NCI-H526 treated with DMSO at 0.1 percent for 48 hours (cell line): ENCODE measurements at regions not wholly inside any gene's neighbourhood (a gene's known extent, or its start where the extent isn't known, plus 50 kb on each side); places are given as distances from the start of the nearest gene placed in this dataset.

Experiments
- DNase-seq: peaks from one replicate; lab custom pipeline; 2025; lab: John Stamatoyannopoulos, UW

DNA sequence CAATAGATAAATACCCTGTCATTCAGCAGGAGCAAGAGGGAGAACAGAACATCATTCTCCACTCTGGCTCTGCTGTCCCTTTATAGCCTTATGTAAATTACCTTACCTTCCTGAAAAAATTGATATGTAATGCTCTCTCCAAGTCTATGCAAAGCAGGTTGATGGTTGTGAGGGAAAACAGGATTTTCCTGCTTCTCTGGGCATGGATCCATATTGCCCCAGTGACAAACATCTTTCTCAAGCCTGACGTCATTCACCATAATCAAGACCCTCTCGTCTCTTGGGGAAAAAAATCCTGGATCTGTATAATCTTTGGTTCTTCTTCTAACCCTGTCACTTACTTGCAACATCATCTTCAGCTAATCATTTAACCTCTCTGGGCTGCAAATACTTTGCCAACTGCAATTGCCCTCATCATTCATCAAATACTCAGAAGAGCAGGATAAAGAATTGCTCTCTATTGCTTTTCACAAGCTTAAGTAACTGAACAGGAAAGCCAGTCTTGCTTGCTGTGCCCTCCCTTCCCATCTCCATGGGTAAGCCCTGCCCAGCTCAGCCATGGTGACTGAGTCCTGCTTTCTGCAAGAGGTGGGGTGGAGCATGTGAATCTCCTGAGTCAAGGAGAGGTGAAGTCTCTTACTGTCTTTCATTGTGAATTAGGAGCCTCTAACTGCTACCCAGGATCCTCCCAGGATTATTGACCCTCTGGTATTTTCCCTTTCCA is 123.7 kb upstream of the KLF7 start:
- DNase-seq = peak; percentile 94

DNA sequence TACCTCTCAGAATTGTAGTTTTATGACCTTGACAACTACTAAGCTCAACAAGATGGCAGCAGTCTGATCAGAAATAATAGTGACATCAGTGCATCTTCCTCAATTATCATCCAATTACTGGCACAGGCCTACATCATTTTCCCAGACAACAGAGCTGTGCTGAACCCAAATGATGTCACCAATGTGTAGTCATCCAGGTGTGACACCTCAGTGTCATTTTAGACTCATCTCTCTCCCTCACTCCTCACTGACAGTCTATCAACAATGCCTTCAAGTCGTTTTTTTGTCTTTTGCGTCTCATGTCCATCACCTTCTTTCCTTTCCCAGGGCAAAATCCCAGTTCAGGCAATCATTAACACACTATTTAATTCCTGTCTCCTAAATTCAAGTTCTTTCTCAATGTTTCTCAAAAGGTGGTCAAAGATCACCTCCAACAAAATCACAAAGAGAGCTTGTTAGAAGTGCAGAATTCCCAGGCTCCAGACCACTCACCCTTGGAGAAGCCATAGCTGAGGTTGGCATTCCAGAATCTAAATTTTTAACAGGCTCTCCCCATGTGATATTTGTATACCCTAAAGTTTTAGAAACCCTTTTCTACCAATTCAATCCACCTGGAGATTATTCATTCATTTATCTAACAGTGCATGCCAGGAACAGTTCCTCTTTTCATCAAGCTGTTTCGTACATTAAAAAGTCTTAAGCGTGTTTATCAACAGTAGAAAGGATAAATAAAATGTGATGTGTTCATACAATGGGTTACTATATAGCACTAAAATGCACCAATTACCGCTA is 125.3 kb upstream of the KLF7 start:
- DNase-seq = no peak

DNA sequence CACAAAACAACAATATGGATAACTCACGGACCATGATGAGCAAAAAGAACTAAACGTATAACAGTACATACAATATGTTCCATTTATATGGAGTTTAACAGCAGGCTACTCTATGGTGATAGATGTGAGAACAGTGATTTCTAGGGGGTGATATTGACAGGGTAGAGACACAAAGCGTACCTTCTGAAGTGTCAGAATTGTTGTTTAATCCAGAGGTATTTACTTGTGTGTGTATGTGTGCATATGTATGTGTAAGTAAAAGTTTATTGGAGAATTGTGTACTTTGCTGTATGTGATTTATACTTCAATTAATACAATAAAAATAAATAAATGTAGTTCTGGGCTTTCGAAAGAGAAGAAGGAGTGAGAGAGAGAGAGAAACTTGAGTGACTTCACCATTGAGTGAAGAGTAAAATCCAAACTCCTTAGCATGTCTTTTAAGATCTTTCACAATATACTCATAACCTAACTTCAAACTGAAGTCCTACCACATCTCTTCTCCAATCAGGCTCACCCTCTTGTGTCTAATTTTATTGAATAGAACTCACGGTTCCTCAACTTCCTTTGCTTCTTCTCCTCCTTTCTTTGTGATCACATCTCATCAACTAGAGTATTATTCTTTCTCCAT is 126.0 kb upstream of the KLF7 start:
- no peak for DNase-seq

DNA sequence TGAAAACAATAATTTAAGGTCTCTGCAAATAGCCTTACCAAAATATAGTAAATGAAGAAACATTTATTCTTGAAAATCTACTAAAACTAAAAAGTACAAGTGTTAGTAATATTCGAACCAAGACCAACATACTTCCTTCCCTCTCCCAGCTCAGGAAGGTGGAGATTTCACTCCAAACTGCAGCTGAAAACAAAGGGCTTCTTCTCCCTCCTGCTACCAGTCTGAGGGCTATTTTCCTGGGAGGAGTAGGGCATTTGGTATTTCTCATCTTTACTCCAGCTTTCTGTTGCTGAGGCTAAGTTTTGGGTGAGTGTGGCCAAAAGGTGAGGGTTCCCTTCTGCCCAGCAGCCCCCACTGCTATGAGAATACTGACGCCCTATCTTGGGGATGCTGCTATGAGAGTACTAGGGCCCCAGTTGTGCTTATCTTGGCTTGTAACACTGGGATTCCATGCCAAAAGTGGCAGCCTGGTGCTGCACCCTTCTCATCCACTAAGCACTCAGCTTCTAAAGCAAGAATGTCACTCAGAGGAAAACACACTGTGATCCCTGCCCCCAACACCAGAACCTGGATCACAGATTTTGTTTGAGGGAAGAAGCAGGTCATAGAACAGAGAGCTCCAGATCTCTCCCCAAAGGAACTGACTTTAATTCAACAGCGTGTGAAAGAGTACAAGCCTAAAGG is 130.7 kb upstream of the KLF7 start:
- no peak for DNase-seq

DNA sequence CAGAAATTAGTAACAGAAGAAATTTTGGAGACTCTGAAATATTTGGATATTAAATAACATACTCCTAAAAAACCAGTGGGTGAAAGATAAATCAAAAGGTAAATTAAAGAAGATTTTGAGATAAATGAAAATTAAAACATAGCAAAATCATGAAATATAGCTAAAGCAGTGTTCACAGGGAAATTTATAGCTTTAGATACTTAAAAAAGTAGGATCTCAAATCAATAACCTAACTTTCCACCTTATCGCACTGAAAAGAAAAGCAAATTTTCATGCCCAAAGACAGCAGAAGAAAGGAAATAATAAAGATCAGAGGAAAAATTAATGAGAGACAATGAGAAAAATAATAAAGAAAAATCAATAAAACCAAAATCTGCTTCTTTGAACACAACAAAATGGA is 135.1 kb upstream of the KLF7 start:
- DNase-seq = no peak

DNA sequence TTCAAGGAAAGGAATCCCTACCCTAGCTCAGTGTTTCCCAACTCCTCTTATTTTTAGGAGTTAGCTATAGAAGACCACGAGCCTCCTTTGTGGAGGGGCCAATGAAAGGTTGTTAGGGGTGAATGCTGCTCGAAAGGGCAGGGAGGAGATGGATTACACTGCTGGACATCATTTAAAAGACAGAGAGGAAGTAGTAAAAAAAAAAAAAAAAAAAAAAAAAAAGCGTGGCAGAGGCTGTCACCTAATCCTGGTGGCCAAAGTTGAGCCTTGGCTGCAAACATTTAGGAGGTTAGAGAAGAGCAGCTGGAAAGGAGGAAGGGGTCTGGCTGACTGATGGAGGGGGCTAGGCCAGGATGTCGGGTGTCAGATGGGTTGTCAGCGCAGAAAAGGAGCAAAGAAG is 139.0 kb upstream of the KLF7 start:
- DNase-seq = no peak

DNA sequence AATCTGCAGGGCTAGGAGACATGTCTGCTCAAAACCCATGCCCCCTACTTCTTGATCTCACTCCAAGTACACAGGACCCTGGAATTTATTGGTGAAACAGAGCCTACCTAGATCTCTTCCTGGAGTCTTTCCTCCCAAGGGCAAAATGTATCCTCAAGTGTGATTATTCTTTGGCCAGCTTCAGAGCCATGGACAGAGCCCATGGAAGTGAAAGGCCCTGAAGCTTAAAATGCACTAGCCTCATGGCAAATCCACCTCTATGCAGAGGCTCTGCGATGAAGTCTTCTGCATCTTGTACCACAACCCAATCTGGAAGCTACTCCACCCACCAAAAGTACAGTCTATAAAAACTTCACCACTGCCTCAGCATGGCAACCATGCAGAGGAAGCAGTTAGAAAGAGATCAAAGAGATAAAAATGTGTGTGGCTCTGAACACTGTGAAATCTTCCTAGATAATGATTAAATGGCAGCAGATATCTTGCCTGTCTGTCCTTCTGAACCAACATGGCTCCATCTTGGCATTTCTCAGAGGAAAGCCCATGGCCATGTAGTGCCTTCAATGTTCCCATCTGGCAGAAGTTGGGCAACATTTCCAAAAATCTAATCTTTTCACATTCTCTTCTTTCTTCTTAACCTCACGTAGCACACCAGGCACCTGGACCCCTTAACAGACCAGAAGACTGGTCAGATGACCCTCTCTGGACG is 142.9 kb upstream of the KLF7 start:
- DNase-seq = no peak

DNA sequence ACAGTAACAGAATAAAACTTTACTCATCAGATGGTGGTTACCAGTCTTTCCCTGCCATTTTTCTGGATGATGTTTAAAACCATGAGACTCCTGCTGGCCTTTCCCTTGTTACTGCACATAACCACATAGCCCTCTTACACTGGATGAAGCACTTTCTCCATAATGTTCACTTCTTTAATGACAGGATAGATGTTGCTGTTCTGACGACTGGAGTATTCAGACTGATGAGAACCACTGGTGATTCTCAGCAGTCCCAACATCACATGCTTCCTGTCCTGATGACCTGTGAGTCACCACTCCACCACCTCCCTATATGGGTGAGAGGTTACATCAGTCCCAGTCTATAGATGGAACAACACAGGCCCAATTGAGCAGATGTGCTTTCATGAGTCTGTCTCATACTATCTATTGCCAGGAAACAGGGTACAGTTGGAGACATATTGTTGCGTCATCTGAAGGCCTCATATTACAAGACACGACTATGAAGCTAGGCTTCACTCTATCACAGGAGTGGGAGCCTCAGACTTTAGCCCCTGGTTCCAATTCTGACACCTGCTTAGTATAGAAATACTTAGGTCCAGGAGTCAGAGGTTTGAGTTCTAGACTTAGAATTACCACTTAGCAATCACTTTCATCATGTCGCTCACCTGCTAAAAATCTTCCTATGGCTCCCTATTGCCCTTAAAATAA is 145.7 kb upstream of the KLF7 start:
- no peak for DNase-seq

DNA sequence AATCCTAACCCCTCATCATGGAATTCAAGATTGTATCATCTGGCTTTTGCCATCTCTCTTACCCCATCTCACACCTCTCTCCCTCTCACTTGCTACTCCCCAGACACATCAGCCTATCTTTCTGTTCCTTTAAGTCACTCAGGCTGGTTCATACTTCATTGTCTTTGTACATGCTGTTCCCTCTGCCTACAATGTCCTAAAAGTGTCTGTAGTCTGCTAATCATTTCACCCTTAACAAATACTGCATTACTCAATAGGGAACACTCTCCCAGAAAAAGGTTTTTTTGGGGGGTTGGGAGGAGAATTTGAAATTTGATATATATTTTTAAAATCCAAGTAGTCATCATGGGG is 146.2 kb upstream of the KLF7 start:
- no peak for DNase-seq

DNA sequence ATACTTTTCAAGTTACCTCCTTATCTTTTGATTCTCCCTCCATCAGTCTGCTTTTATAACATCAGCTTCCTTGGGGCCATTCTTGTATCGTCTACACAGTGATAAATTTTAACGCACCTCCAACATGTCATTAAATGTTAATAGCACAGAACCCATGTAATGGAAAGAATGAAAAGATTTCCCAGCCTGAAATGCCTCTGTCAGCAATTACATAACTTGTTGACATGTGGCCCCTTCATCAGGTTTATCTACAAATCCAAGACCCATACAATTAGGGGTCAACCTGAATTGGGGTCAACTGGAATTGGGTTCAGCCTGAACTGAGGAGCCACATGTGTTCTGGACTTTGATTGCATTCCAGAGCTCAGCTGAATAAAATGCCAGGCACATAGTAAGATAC is 148.2 kb upstream of the KLF7 start:
- DNase-seq = no peak

DNA sequence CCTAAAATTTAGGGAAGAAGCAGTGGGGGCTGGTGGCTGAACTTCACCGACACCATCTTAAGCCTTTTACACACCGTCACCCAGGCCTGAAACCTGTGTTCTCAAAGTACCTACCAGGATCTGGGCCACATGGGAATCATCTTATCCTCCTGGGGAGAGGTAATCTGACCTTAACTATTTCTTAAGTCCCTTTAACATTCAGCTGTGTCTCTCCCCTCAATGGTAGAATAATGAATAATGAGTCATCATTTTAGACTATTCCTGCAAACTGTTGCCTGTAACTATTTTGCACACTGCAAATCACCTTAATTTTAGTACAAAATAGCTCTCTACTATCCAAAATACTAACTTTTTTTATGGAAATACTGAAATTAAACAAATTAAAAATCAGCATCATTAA is 149.4 kb upstream of the KLF7 start:
- DNase-seq = no peak

DNA sequence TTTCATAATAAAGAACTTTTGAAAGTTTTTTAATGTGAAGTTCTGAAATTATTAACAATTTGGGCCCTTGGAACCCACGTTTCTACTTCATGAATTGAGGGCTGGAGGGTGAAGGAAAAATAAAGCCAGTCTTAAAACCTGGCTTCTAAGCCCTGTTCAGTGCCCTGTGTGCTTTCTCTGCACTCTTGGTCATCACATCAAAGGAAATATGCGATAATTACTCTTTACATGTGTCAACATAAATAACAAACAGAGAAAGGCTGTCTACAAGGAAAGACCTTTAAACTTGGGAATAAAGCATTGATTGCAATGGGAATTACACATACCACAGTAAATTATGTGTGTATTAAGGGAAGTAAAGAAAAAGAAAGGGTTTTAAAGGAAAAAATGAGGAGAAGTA is 150.7 kb upstream of the KLF7 start:
- no peak for DNase-seq

DNA sequence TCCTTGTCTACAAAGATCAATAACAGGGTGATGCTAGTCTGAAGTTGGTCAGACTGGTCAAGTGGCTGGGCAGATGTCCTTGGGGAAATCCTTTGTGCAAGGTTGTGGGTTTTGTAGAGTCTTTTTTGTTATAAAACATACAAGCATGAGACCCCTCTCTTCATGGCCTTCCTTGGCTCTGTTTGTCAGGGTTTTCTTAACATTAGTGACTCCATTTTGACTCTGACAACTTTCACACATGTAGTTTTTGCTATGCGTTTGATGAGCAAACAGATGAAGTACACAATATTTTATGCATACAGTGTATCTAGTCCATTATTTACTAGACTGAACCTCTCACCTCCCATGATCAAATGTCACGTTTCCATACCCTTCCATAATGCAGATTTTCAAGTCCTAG is 151.2 kb upstream of the KLF7 start:
- no peak for DNase-seq

DNA sequence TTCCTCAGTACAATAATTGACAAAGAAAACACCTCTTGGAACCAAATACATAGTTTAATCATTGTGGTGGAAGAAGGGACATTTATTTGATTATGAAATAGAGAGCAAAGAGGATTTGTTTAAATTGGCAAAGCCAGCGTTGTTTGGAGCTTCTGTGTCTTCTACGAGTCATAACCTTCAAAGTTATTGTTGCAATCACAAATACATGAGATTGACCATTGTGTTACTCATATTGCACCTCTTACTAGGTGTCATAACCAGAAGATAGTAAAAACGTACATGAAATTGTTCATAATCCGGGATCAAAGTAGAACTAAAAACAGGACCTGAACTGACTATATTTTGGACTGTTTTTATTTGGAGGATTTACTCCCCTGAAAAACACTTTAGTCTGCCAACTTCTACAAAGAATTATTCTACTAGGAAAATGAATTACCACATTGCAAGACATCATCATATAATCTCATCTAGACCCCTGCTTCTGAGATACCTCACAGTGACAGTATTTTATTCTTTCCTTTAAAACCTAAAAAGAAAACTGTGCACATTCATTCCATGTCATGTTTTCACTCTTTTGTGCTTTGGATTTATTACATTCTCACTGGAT is 151.7 kb upstream of the KLF7 start:
- no peak for DNase-seq

DNA sequence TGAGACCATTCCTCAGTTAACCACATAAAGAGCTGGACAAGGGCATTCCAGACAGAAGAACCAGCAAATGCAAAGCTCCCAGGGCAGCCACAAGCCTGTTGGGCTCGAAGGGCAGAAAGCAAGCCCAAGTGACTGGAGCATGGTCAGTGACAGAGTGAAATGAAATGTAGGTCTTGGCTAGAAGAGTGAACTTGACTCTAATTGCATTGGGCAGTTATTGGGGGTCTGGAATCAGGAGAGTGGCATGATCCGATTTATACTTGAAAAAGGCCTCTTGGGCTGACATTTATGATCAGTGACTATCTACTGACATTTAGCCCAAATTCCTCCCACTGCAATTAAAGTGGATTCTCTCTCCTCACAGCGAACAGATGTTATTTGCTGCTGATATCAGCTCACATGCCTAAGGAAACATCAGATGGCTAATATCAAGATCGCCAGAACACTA is 152.5 kb upstream of the KLF7 start:
- DNase-seq = no peak

DNA sequence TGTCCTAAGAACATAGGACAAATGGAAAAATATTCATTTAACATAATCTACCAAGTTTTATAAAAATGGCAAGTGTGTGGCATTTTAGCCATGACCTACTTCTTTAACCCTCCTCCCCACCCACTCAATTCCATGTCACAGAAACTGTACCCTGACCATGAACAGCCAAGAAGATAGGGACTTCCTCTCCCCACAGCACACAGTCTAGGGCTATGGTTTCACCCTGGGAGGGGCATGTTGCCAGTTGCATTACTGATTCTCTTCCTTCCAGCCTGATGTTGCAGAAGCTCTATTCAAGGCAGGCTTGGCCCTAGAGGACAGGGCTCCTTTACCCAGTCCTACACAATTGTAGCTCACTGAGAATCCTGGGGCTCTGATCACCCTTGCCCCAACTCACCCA is 153.6 kb upstream of the KLF7 start:
- DNase-seq = no peak

DNA sequence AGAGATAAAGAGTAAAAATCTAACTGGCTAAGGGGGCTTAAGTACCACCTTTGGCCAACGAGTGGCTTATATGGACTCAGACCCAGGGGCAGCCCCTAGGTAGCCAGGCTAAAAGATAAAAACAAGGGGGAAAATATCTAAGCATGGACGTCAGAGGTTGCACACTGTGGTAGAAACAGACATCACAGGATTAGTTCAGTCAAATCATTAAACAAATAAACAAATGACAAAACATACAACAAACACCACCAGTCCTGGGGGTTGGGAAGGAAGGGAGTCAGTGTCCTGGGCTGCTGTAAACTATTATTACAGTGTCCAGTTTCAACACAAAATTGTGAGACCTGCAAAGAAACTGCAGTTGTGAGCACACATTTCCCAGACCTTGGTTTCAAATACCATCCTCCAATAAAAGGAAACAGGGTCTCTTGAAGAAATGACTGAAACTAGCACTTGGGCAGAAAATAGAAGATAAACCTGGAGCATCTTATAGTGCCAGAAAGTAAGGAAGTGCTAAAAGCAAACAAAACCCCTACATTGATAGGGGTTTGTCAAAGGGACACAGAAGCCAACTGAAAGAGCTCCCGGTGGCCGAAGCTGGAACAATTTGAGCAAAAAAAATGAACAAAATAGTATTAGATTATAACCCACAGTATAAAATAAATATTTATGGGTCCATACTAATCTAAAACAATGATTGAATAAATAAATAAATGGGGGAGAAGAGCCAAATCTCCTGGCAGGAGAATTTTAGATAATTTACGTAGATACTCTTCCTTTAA is 154.8 kb upstream of the KLF7 start:
- no peak for DNase-seq

DNA sequence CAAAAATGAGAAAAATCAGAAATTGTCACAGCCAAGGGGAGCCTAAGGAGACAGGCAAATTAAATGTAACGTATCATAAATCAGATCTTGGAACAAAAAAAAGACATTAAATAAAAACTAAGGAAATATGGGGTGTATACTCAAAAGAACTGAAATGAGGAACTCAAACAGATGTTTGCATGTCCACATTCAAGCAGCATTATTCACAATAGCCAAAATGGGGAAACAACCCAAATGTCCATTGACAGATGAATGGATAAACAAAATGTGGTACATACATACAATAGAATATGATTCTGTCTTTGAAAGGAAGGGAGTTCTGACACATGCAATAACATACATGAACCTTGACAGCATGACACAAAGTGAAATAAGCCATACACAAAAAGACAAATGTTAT is 155.8 kb upstream of the KLF7 start:
- no peak for DNase-seq

DNA sequence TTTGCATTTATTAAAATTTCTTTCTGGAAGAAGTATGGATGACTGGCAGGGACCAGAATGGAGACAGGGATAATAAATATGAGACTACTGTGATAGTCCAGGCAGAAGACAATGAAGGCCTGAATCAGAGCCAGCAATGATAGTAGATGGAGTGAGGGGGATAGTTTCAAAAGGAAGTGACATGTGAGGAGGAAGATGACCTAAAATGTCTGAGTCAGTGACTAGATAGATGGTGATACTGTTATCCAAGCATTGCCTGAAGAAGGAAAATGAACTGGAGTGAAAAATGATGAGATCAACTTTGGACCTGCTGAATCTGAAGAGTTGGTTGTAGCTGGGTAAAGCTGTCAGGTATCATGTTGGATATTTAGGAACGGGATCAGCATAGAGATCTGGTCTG is 158.3 kb upstream of the KLF7 start:
- DNase-seq = peak; percentile 24

DNA sequence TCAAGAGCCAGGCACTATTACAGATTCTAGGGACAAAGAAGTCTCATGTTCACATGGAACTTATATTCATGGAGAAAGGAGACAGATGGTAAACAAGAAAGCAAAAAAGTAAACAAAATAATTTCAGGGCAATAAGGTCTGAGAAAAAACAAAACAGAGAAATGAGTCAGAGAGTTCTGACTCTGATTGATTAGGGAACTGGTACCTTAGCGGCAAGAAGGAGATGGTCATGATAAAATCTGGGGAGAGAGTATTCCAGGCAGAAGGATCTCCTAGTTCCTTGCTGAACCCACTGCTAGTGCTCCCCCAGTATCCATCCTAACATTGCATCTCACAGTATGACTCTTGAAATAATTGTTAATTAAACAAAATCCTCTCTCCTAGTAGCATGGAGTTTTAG is 161.8 kb upstream of the KLF7 start:
- DNase-seq = no peak
